ENCODE measurements at regions not wholly inside any gene's neighbourhood (a gene's known extent, or its start where the extent isn't known, plus 50 kb on each side); places are given as distances from the start of the nearest gene placed in this dataset.

DNA sequence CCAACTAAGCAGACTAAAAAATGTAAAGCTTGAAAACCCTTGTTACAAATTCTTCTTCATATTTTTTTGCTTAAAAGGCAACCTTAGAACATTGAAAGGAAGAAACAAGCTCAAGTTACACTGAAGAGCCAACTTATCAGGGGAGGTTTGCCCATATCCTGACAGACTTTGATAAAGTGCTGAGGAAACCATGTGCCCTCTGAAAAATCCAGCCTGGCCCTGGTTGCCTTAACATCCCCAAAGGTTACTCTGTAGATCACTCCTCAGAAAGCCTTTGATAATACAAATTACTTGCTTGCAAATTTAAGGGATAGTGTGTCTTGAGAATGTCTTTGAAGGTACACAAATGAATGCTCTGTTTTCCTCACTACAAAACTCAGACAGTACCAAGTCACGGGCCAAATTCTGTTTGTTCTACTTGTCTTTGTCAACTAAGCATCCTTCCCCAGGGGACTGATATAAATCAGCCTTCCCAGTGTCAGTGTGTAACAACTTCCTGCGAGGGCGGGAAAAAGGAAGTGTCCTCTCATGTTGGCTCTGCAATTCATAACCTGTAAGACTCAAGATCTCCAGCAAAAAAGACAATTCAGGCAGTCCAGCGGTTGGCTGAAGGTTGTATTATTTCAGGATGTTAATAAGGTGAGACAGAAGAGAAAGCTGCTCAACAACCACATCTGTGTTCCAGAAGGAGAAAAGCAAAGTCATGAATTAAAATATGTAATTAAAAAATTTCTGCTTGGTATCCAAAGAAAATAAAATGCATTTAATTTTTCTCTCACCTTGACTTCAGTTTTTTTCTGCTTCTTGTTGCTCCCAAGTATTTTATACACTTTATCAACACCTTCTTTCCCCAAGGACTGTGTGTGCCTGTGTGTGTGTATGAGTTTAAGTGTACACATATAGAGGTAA, 199.9 kb downstream of the PIK3R1 start:
- TF ChIP-seq, protein P1, sequence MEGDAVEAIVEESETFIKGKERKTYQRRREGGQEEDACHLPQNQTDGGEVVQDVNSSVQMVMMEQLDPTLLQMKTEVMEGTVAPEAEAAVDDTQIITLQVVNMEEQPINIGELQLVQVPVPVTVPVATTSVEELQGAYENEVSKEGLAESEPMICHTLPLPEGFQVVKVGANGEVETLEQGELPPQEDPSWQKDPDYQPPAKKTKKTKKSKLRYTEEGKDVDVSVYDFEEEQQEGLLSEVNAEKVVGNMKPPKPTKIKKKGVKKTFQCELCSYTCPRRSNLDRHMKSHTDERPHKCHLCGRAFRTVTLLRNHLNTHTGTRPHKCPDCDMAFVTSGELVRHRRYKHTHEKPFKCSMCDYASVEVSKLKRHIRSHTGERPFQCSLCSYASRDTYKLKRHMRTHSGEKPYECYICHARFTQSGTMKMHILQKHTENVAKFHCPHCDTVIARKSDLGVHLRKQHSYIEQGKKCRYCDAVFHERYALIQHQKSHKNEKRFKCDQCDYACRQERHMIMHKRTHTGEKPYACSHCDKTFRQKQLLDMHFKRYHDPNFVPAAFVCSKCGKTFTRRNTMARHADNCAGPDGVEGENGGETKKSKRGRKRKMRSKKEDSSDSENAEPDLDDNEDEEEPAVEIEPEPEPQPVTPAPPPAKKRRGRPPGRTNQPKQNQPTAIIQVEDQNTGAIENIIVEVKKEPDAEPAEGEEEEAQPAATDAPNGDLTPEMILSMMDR (IDR thresholded peaks at IDR 0.05) = no peak
- TF ChIP-seq EZH2 (IDR thresholded peaks at IDR 0.05; ENCODE audit: borderline replicate concordance, insufficient read depth, low read depth, low read length, poor library complexity, severe bottlenecking) = no peak
